GM18498 (cell line): ENCODE measurements at regions not wholly inside any gene's neighbourhood (a gene's known extent, or its start where the extent isn't known, plus 50 kb on each side); places are given as distances from the start of the nearest gene placed in this dataset.
A peak's percentile ranks its signal among the peaks of the same experiment; 100 is the strongest.

Experiments
- ATAC-seq: cut with Tn5 transposase; IDR thresholded peaks from one replicate; pipeline ENCODE4 v1.9.1; 2021; ENCODE audit warnings: mild to moderate bottlenecking, moderate library complexity; ENCODE audit not compliant: unreplicated experiment

DNA sequence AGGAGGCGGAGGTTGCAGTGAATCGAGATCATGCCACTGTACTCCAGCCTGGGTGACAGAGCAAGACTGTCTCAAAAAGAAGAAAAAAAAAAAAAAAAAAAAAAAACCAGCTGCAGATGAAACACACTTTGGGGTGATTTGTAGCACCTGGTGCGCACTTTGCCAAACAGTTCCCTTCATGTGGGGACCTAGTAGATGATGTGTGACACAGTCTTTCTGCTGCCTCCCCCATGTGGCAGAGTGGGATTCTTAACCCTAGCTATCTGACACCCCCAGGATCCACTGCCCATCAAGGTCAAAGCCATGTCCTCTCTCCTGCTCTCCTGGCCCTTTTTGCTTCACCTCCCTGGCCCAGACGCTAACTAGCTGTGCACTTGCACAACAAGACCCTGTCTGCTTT lies 52.1 kb upstream of the PDZD8 start:
- ATAC-seq = no peak

DNA sequence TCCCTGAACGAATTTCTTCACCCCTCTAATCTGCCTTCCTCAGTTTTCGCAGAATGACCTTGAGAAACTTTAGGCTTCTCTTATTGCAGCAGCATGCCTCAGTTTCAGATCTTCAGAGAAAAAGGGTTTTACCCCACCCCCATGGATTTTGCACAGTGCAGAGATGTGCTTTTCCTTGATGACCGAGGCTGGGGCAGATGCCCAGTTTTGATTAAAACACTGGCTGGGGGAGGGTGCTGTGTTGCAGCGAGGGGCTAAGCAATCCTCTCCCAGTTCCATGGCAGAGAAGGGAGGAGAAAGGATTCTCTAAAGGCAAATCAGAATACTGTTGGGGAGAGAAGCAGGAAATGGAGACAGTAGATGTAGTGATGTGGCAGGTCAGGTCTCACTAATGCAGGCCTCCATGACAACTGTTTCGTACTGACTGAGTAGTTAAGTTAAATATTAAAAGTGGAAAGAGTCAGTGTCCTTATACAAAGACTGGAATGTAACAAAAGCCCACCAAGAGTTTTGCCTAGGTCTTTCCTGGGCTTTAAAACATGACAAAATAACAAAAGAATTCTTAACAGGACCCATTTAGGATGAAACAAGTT lies 50.8 kb upstream of the PDZD8 start:
- peak; percentile 73 for ATAC-seq

DNA sequence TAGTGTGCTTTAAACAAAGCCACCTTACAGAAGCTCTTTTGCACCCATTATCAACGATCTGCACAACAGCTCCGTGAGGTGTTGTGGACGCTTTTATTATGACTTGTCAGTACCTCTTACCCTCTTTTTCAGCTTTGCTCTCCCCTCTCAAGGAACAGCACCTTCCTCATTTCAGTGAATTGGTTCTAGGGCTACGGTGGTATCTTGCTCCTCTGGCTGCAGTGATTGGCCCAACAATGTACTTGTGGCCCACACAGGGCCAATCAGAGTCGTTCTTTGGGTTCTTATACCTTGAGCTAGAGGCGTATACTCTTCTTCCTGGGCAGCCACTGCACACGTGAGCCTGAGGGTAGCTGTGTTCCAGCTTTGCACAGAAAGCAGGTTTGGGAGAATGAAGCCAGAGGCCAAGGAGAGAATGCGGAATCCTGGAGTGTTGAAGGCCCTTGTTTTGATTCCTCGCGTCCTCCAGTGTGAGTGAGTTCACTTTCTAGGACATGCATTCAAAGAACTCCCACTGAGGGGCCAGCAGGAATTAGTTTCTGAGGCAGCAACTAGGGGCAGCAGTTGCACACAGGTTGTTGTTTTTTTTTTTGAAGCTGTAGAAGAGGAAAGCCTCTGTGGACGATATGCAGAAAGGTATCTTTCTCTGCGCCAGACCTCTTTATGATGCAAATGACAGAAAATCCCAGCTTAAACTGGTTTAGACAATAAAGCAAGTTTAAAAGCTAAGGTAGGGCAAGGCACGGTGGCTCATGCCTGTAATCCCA lies 49.8 kb upstream of the PDZD8 start:
- ATAC-seq = no peak
